BJ (cell line): ENCODE measurements at regions not wholly inside any gene's neighbourhood (a gene's known extent, or its start where the extent isn't known, plus 50 kb on each side); places are given as distances from the start of the nearest gene placed in this dataset.

Source experiments
- CTCF ChIA-PET: fragments of 350-600 bp; formaldehyde crosslinking; extraction: SDS; loops from one replicate; lab custom pipeline; 2021; ENCODE audit warnings: antibody characterized with exemption, inconsistent platforms; lab: Yijun Ruan, JAX
- POLR2A ChIA-PET: fragments of 300-600 bp; sonication (Branson Sonifier 250); formaldehyde crosslinking; extraction: SDS; loops from one replicate; lab custom pipeline; 2021; ENCODE audit warnings: antibody characterized with exemption; lab: Charles Lee
- DNase-seq: peaks from one replicate; pipeline ENCODE4 v3.0.0-alpha.2; 2011; ENCODE audit warnings: low read depth
- H3K27me3 ChIP-seq: 2 replicates; pipeline ENCODE4 v1.6.0; 2011; ENCODE audit warnings: low read length; ENCODE audit not compliant: control insufficient read depth, insufficient read depth
- H3K36me3 ChIP-seq: 2 replicates; pipeline ENCODE4 v1.5.1; 2011; ENCODE audit warnings: low read length; ENCODE audit not compliant: control insufficient read depth, insufficient read depth
- H3K4me3 ChIP-seq: 2 replicates; pipeline ENCODE4 v1.5.1; 2011; ENCODE audit warnings: low read depth, mild to moderate bottlenecking, control low read depth, low read length
- TF ChIP-seq, protein P1 (sequence below): IDR thresholded peaks from 2 replicates; pipeline ENCODE4 v1.5.1; 2011; ENCODE audit warnings: low read depth, mild to moderate bottlenecking, control low read depth, inconsistent platforms, low read length, moderate library complexity; ENCODE audit not compliant: insufficient read depth

DNA sequence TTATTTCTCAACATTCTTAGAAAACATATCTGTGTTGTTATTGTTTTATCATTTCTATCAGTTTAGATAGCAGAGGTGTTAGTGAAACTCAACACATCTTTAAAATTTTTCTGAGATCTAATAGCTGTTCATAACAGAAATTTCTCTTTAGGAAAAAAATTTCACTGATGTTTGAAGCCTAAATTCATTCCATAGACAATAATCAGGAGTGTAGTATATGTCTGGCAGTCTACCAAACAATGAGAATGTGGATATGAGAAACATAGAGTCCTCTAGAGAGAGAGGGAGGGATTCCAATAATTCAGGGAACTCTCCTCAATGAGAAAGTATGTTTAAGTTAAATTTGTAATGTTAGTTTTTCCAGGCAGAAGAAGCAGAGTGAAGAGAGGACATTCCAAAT is 118.2 kb upstream of the EDNRB start:
- Histone ChIP-seq H3K4me3 (no peak overlapping the region), H3K27me3 (no peaks in the 10 kb centered on the region), H3K36me3 (no peaks in the 10 kb centered on the region)
- no peak for DNase-seq
- POLR2A ChIA-PET: no interaction called here
- TF ChIP-seq, protein P1, sequence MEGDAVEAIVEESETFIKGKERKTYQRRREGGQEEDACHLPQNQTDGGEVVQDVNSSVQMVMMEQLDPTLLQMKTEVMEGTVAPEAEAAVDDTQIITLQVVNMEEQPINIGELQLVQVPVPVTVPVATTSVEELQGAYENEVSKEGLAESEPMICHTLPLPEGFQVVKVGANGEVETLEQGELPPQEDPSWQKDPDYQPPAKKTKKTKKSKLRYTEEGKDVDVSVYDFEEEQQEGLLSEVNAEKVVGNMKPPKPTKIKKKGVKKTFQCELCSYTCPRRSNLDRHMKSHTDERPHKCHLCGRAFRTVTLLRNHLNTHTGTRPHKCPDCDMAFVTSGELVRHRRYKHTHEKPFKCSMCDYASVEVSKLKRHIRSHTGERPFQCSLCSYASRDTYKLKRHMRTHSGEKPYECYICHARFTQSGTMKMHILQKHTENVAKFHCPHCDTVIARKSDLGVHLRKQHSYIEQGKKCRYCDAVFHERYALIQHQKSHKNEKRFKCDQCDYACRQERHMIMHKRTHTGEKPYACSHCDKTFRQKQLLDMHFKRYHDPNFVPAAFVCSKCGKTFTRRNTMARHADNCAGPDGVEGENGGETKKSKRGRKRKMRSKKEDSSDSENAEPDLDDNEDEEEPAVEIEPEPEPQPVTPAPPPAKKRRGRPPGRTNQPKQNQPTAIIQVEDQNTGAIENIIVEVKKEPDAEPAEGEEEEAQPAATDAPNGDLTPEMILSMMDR: no peak
- CTCF ChIA-PET: no interaction called here

DNA sequence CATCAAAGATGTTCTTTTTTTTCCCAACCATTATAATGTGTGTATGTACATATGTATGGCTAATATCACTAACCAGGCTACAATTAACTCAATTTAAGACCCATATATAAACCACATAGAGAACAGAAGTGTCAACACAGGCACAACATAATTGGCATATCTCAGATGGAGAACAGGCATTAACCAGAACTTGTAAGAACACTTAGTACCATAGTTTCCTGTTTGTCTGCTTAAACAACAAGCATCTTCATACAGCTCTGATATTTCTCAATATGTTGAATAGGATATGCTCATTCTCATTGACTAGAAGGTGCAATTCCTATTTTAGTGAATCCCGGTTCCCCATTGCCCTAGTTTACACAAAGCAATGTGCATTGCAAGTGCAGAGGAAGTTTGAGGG is 116.9 kb upstream of the EDNRB start:
- ChIA-PET POLR2A (no interaction called here), CTCF (no interaction called here)
- no peaks in the 10 kb centered on the region for H3K36me3 ChIP-seq
- no peak overlapping the region for H3K4me3 ChIP-seq
- TF ChIP-seq, protein P1: no peak
- DNase-seq: no peak
- H3K27me3 ChIP-seq: no peaks in the 10 kb centered on the region

DNA sequence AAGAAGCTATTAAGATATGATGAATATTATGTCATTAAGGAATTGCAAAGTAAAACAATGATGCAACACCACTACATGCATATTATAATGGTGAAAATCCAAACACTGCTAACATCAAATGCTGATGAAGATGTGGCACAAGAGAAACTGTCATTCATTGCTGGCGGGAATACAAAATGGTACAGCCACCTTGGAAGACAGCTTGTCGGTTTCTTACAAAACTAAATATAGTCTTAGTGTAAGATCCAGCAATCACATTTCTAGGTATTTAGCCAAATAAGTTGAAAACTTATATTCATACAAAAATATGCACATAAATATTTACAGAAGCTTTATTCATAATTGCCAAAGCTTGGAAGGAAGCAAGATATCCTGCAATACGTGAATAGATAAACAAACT is 114.9 kb upstream of the EDNRB start:
- Histone ChIP-seq H3K27me3 (no peaks in the 10 kb centered on the region), H3K36me3 (no peaks in the 10 kb centered on the region), H3K4me3 (no peak overlapping the region)
- ChIA-PET CTCF (interaction anchor here (2.1 kb wide), 1 partner anchor 11 kb away, joined by 6 read pairs; no protein-coding TSS in a partner anchor), POLR2A (no interaction called here)
- DNase-seq: no peak
- TF ChIP-seq, protein P1: no peak

DNA sequence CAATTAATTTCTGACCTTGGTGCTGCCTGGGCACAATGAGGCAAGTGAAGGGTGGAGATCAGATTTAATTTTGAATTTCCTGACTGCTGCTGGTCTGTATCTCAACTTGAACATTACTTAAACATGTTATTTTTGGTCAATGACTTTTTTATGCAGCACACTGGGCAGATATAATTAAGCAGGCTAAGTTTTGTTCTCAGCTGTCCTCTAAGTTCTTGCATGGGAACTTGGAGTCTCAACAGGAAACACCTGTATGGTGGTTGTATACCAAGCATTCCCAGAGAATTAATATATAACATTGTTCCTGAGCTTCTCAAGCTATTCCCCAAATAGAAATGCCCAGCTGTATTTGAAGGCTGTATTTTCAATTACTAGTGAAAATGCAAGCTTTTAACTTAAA is 113.5 kb upstream of the EDNRB start:
- H3K4me3 ChIP-seq: no peak overlapping the region
- ChIA-PET POLR2A (no interaction called here), CTCF (interaction anchor here (2.1 kb wide), 1 partner anchor 10 kb away, joined by 6 read pairs; no protein-coding TSS in a partner anchor)
- no peaks in the 10 kb centered on the region for H3K36me3 ChIP-seq
- TF ChIP-seq, protein P1: no peak
- no peaks in the 10 kb centered on the region for H3K27me3 ChIP-seq
- no peak for DNase-seq

DNA sequence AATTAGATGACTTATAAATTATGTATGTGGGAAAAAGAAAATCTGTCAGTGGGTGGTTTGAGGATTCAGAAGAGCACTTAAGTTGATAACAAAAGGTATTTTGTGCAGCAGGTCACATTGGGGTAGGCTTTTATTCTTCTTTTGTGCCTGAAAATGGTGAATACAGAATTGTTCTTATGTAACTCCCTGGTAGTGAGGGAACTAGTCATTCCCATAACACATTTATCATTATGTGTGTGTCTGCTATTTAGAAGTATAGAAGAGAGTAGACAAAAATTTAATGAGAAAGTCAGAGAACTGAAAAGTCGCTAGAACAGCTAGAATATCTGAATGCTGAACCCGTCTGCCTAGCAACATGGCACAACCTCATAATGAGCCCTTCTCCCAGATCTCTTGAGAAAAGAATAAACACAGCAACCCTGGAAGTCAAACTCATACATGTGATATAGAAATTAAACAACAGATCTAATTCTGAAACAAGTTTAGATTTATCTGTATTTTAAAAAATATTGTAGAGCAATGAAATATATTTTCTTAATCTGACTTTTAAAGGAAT is 111.8 kb upstream of the EDNRB start:
- DNase-seq: no peak
- ChIA-PET CTCF (no interaction called here), POLR2A (no interaction called here)
- Histone ChIP-seq H3K36me3 (no peaks in the 10 kb centered on the region), H3K27me3 (no peaks in the 10 kb centered on the region), H3K4me3 (no peak overlapping the region)
- TF ChIP-seq, protein P1: no peak
